ENCODE measurements at regions not wholly inside any gene's neighbourhood (a gene's known extent, or its start where the extent isn't known, plus 50 kb on each side); places are given as distances from the start of the nearest gene placed in this dataset.

- TF ChIP-seq CTCF (conservative IDR thresholded peaks at IDR 0.05; ENCODE audit: low read length), result no peak
- no peak for TF ChIP-seq EZH2phosphoT487 (IDR thresholded peaks at IDR 0.05; ENCODE audit: borderline replicate concordance)
Measured at GRCh38 chr5:2640717-2641116, 110.8 kb downstream of the IRX2 start.

All from Loucy (cell line).